ENCODE measurements at regions not wholly inside any gene's neighbourhood (a gene's known extent, or its start where the extent isn't known, plus 50 kb on each side); places are given as distances from the start of the nearest gene placed in this dataset.
A peak's percentile ranks its signal among the peaks of the same experiment; 100 is the strongest.

DNA sequence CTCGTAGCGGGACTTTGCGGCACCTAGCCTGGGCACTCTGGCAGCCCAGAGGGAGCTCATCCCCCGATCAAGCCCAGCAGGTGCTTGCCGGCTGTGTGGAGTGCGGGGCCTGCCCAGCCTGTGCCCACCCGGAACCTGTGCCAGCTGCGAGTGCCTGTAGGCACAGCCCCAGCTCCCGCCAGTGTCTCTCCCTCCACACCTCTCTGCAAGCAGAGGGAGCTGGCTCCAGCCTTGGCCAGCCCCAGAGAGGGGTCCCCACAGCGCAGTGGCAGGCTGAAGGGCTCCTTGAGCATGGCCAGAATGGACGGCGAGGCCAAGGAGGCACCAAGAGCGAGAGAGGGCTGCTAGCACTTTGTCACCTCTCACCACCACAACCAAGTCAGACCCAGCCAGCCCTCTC is 55.5 kb upstream of the C1QTNF9B start:
- no peaks in the 10 kb centered on the region for H3K4me1 ChIP-seq (ENCODE audit: control insufficient read depth, insufficient read depth, low read length)
- TF ChIP-seq, protein P1, sequence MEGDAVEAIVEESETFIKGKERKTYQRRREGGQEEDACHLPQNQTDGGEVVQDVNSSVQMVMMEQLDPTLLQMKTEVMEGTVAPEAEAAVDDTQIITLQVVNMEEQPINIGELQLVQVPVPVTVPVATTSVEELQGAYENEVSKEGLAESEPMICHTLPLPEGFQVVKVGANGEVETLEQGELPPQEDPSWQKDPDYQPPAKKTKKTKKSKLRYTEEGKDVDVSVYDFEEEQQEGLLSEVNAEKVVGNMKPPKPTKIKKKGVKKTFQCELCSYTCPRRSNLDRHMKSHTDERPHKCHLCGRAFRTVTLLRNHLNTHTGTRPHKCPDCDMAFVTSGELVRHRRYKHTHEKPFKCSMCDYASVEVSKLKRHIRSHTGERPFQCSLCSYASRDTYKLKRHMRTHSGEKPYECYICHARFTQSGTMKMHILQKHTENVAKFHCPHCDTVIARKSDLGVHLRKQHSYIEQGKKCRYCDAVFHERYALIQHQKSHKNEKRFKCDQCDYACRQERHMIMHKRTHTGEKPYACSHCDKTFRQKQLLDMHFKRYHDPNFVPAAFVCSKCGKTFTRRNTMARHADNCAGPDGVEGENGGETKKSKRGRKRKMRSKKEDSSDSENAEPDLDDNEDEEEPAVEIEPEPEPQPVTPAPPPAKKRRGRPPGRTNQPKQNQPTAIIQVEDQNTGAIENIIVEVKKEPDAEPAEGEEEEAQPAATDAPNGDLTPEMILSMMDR (IDR thresholded peaks at IDR 0.05): no peak
- no peaks in the 10 kb centered on the region for H3K36me3 ChIP-seq (ENCODE audit: control insufficient read depth, insufficient read depth, low read length)
- Mint-ChIP-seq H3K27ac (no peak overlapping the region), H3K4me3 (no peak overlapping the region), H3K27me3 (ENCODE audit: low read depth in 2 of 2) (peaks cover 5 to 20% of the 10 kb centered on the region in 2 donors), H3K36me3 (no peaks in the 10 kb centered on the region), H3K4me1 (peaks cover 0 to 28% of the 10 kb centered on the region in 2 donors), H3K9me3 (no peaks in the 10 kb centered on the region)
- H3K27me3 ChIP-seq (ENCODE audit: control insufficient read depth, insufficient read depth, low read length): no peaks in the 10 kb centered on the region
- no peak for ATAC-seq
- 93% methylated on average over 13 of the region's 13 CpGs for WGBS (ENCODE audit: insufficient coverage)
- DNase-seq: no peak
- intact Hi-C loops (cut with micrococcal nuclease): no loop called here
- H3K4me3 ChIP-seq (ENCODE audit: low read length): no peak overlapping the region
- no peak overlapping the region for H3K27ac ChIP-seq (ENCODE audit: low read length)
- H3K9me3 ChIP-seq (ENCODE audit: control insufficient read depth, insufficient read depth, low read length): no peaks in the 10 kb centered on the region

DNA sequence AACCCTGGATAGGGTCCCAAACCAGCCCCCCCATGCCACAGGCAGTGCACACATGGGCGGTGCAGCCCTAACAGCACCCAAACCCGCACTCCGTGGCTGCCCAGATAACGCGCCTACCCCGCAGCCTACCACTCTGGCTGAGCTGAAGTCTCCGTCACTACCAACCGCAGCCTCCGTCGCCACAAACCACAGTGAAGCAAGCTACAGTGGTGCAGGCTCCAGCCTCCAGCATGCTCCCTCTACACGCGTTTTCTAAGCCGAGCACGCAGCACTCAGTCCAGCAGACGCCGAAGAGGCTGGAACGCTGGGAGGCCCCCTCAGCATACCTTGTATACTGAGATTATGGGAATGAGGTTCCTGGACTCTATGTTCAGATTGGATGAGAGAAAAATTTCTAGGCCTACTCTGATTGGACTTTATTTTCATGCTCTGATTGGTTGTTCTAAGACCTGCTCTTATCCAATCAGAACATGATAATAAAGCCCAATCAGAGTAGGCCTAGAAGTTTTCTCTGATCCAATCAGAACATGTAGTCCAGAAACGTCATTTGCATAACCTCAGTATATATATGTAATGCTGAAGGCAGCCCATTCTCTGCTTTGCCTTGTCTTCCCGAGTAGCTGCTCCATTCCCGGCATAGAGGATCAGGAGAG is 56.7 kb upstream of the C1QTNF9B start:
- ATAC-seq (peak in 1 of 3 donors; percentile 32), DNase-seq (no peak)
- WGBS (ENCODE audit: insufficient coverage): 72% methylated on average over 20 of the region's 20 CpGs
- intact Hi-C loops (cut with micrococcal nuclease): no loop called here
- H3K4me3 Mint-ChIP-seq: no peak overlapping the region
- TF ChIP-seq, protein P1 (IDR thresholded peaks at IDR 0.05): no peak
- H3K27ac ChIP-seq (ENCODE audit: low read length): no peak overlapping the region
- no peaks in the 10 kb centered on the region for H3K36me3 ChIP-seq (ENCODE audit: control insufficient read depth, insufficient read depth, low read length)
- no peak overlapping the region for H3K27ac Mint-ChIP-seq
- H3K9me3 ChIP-seq (ENCODE audit: control insufficient read depth, insufficient read depth, low read length): no peaks in the 10 kb centered on the region
- no peaks in the 10 kb centered on the region for H3K36me3 Mint-ChIP-seq
- no peaks in the 10 kb centered on the region for H3K9me3 Mint-ChIP-seq
- H3K4me1 Mint-ChIP-seq: peaks cover 0 to 28% of the 10 kb centered on the region in 2 donors
- H3K4me1 ChIP-seq (ENCODE audit: control insufficient read depth, insufficient read depth, low read length): no peaks in the 10 kb centered on the region
- H3K27me3 ChIP-seq (ENCODE audit: control insufficient read depth, insufficient read depth, low read length): no peaks in the 10 kb centered on the region
- no peak overlapping the region for H3K4me3 ChIP-seq (ENCODE audit: low read length)
- H3K27me3 Mint-ChIP-seq (ENCODE audit: low read depth in 2 of 2): peaks cover 5 to 20% of the 10 kb centered on the region in 2 donors

DNA sequence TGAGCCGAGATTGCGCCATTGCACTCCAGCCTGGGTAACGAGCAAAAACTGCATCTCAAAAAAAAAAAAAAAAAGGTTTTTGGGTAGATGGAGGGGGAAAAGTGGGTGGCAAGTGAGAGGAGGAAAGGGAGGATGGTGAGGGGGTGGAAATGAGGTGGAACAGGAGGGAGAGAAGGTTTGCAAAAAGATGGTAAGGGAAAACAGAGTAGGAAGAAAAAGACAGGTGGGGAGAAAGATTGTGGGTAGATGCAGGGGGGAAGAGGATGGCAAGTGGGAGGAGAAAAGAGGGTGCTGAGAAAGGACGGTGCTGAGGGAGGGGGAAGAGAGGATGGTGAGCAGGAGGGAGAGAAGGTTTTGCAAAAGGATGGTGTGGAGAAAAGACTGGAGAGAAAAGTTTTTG is 57.8 kb upstream of the C1QTNF9B start:
- WGBS (ENCODE audit: insufficient coverage): 81% methylated on average over 4 of the region's 4 CpGs
- intact Hi-C loops (cut with micrococcal nuclease): no loop called here
- Histone ChIP-seq H3K4me1 (ENCODE audit: control insufficient read depth, insufficient read depth, low read length) (no peaks in the 10 kb centered on the region), H3K9me3 (ENCODE audit: control insufficient read depth, insufficient read depth, low read length) (no peaks in the 10 kb centered on the region), H3K27me3 (ENCODE audit: control insufficient read depth, insufficient read depth, low read length) (no peaks in the 10 kb centered on the region), H3K27ac (ENCODE audit: low read length) (no peak overlapping the region), H3K36me3 (ENCODE audit: control insufficient read depth, insufficient read depth, low read length) (no peaks in the 10 kb centered on the region), H3K4me3 (ENCODE audit: low read length) (no peak overlapping the region)
- no peaks in the 10 kb centered on the region for H3K9me3 Mint-ChIP-seq
- DNase-seq (no peak), ATAC-seq (no peak)
- H3K27ac Mint-ChIP-seq: no peak overlapping the region
- H3K27me3 Mint-ChIP-seq (ENCODE audit: low read depth in 2 of 2): peaks cover 5 to 20% of the 10 kb centered on the region in 2 donors
- TF ChIP-seq, protein P1 (IDR thresholded peaks at IDR 0.05): no peak
- no peaks in the 10 kb centered on the region for H3K36me3 Mint-ChIP-seq
- H3K4me3 Mint-ChIP-seq: no peak overlapping the region
- H3K4me1 Mint-ChIP-seq: peaks cover 0 to 28% of the 10 kb centered on the region in 2 donors

DNA sequence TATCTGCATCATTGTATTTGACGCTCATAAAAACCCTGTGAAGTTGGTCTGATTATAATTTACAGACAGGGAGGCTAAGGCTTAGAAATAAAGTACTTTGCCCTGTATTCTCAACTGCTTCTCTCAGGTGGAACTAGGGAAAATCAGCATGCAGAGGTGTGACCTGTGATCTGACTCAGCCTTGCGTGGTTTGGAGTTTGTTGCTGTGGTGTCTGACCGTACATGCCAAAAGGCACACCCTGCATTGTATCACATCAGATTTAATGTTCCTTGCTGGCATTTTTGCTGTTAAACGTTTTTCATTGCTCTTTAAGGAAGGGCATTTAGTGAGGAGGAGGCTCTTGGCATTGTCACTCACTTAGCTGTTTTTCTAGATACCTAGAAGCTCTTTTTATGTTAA is 58.8 kb upstream of the C1QTNF9B start:
- Histone ChIP-seq H3K36me3 (ENCODE audit: control insufficient read depth, insufficient read depth, low read length) (no peaks in the 10 kb centered on the region), H3K4me1 (ENCODE audit: control insufficient read depth, insufficient read depth, low read length) (no peaks in the 10 kb centered on the region), H3K9me3 (ENCODE audit: control insufficient read depth, insufficient read depth, low read length) (no peaks in the 10 kb centered on the region), H3K4me3 (ENCODE audit: low read length) (no peak overlapping the region), H3K27me3 (ENCODE audit: control insufficient read depth, insufficient read depth, low read length) (no peaks in the 10 kb centered on the region), H3K27ac (ENCODE audit: low read length) (no peak overlapping the region)
- Mint-ChIP-seq H3K36me3 (no peaks in the 10 kb centered on the region), H3K4me1 (peaks cover 0 to 28% of the 10 kb centered on the region in 2 donors), H3K9me3 (no peaks in the 10 kb centered on the region), H3K27me3 (ENCODE audit: low read depth in 2 of 2) (peaks cover 5 to 20% of the 10 kb centered on the region in 2 donors), H3K4me3 (no peak overlapping the region), H3K27ac (no peak overlapping the region)
- intact Hi-C loops (cut with micrococcal nuclease): no loop called here
- DNase-seq: no peak
- ATAC-seq: peak in 2 of 3 donors; percentile 34 to 43
- TF ChIP-seq, protein P1 (IDR thresholded peaks at IDR 0.05): no peak
- 39% methylated on average over 3 of the region's 4 CpGs for WGBS (ENCODE audit: insufficient coverage)
